ENCODE measurements at regions not wholly inside any gene's neighbourhood (a gene's known extent, or its start where the extent isn't known, plus 50 kb on each side); places are given as distances from the start of the nearest gene placed in this dataset.

- TF ChIP-seq EZH2 (IDR thresholded peaks at IDR 0.05; ENCODE audit: borderline replicate concordance), result no peak
- TF ChIP-seq, protein P1, sequence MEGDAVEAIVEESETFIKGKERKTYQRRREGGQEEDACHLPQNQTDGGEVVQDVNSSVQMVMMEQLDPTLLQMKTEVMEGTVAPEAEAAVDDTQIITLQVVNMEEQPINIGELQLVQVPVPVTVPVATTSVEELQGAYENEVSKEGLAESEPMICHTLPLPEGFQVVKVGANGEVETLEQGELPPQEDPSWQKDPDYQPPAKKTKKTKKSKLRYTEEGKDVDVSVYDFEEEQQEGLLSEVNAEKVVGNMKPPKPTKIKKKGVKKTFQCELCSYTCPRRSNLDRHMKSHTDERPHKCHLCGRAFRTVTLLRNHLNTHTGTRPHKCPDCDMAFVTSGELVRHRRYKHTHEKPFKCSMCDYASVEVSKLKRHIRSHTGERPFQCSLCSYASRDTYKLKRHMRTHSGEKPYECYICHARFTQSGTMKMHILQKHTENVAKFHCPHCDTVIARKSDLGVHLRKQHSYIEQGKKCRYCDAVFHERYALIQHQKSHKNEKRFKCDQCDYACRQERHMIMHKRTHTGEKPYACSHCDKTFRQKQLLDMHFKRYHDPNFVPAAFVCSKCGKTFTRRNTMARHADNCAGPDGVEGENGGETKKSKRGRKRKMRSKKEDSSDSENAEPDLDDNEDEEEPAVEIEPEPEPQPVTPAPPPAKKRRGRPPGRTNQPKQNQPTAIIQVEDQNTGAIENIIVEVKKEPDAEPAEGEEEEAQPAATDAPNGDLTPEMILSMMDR (IDR thresholded peaks at IDR 0.05; ENCODE audit: poor library complexity), result no peak
Observed at GRCh38 chr14:98835051-98835824, 436.8 kb downstream of the BCL11B start.
